ENCODE measurements at regions not wholly inside any gene's neighbourhood (a gene's known extent, or its start where the extent isn't known, plus 50 kb on each side); places are given as distances from the start of the nearest gene placed in this dataset.
"Not testable (repeated sequence)": the region's sequence is repeated elsewhere in the genome, so short reads cannot be mapped to it uniquely, and the experiment has no call there.

DNA sequence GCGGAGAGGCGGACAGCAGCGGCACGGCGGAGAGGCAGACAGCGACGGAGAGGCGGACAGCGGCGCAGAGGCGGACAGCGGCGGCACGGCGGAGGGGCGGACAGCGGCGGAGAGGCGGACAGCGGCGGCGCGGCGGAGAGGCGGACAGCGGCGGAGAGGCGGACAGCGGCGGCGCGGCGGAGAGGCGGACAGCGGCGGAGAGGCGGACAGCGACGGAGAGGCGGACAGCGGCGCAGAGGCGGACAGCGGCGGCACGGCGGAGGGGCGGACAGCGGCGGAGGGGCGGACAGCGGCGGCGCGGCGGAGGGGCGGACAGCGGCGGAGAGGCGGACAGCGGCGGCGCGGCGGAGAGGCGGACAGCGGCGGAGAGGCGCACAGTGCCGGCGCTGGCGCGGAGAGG is 393.6 kb downstream of the GOLGA6L6 start:
- not testable (repeated sequence) for TF ChIP-seq CTCF (conservative IDR thresholded peaks at IDR 0.05; ENCODE audit: low read depth, low read length); POLR2A (IDR thresholded peaks at IDR 0.05; ENCODE audit: low read depth, low read length); SMC3 (IDR thresholded peaks at IDR 0.05; ENCODE audit: low read depth, low read length); MXI1 (IDR thresholded peaks at IDR 0.05; ENCODE audit: borderline replicate concordance, low read depth, low read length); RFX5 (IDR thresholded peaks at IDR 0.05; ENCODE audit: low read depth, low read length); CEBPB (IDR thresholded peaks at IDR 0.05; ENCODE audit: low read depth, low read length)
- TF ChIP-seq, protein P1, sequence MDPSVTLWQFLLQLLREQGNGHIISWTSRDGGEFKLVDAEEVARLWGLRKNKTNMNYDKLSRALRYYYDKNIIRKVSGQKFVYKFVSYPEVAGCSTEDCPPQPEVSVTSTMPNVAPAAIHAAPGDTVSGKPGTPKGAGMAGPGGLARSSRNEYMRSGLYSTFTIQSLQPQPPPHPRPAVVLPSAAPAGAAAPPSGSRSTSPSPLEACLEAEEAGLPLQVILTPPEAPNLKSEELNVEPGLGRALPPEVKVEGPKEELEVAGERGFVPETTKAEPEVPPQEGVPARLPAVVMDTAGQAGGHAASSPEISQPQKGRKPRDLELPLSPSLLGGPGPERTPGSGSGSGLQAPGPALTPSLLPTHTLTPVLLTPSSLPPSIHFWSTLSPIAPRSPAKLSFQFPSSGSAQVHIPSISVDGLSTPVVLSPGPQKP (IDR thresholded peaks at IDR 0.05; ENCODE audit: borderline replicate concordance, low read depth, low read length): not testable (repeated sequence)
